Hepatocyte (in vitro differentiated cells): ENCODE measurements at regions not wholly inside any gene's neighbourhood (a gene's known extent, or its start where the extent isn't known, plus 50 kb on each side); places are given as distances from the start of the nearest gene placed in this dataset.

Experiments
- CTCF ChIP-seq: fragments of 200-600 bp; sonication (generic); IDR thresholded peaks from 2 replicates; pipeline ENCODE4 v1.5.1; 2016; ENCODE audit warnings: antibody characterized with exemption, mild to moderate bottlenecking; ENCODE audit not compliant: poor library complexity
- EZH2 ChIP-seq: fragments of 200-600 bp; sonication (generic); IDR thresholded peaks from 2 replicates; pipeline ENCODE4 v1.6.1; 2016; ENCODE audit warnings: antibody characterized with exemption, mild to moderate bottlenecking, borderline replicate concordance
- EZH2phosphoT487 ChIP-seq: fragments of 200-600 bp; sonication (generic); IDR thresholded peaks from one replicate; pipeline ENCODE4 v1.6.1; 2018; ENCODE audit warnings: antibody characterized with exemption, mild to moderate bottlenecking, low read depth, moderate library complexity; ENCODE audit not compliant: unreplicated experiment, severe bottlenecking

- TF ChIP-seq CTCF (no peak), EZH2phosphoT487 (no peak), EZH2 (no peak)
Observed at GRCh38 chr1:226800763-226801380, 61.8 kb upstream of the ITPKB start.
